GM23338 (cell line): ENCODE measurements at regions not wholly inside any gene's neighbourhood (a gene's known extent, or its start where the extent isn't known, plus 50 kb on each side); places are given as distances from the start of the nearest gene placed in this dataset.

ENCODE experiments used
- ATAC-seq: fragments of 200-7000 bp; cut with Tn5 transposase; 3 replicates; pipeline ENCODE4 v1.9.1; 2020
- DNase-seq: peaks from one replicate; pipeline ENCODE4 v3.0.0-alpha.2; 2015; ENCODE audit warnings: low spot score
- H2AFZ ChIP-seq: fragments of 200-600 bp; sonication (generic); 2 replicates; pipeline ENCODE4 v1.8.0; 2016; ENCODE audit warnings: antibody characterized with exemption, mild to moderate bottlenecking, moderate library complexity
- H3F3A ChIP-seq: fragments of 200-600 bp; sonication (generic); replicated peaks from 2 replicates; pipeline ENCODE4 v1.8.0; 2017; ENCODE audit warnings: antibody characterized with exemption, mixed run types, low read depth
- H3K27ac ChIP-seq: fragments of 200-600 bp; sonication (generic); 2 replicates; pipeline ENCODE4 v1.6.1; 2016; ENCODE audit warnings: low read depth
- H3K27me3 ChIP-seq: fragments of 200-600 bp; sonication (generic); 2 replicates; pipeline ENCODE4 v1.8.0; 2016; ENCODE audit warnings: mild to moderate bottlenecking, mixed run types, moderate library complexity; ENCODE audit not compliant: insufficient read depth
- H3K36me3 ChIP-seq: fragments of 200-600 bp; sonication (generic); 2 replicates; pipeline ENCODE4 v1.8.0; 2016; ENCODE audit warnings: mild to moderate bottlenecking; ENCODE audit not compliant: insufficient read depth
- H3K4me1 ChIP-seq: fragments of 200-600 bp; sonication (generic); 2 replicates; pipeline ENCODE4 v1.8.0; 2016; ENCODE audit warnings: mild to moderate bottlenecking, moderate library complexity; ENCODE audit not compliant: insufficient read depth
- H3K4me2 ChIP-seq: fragments of 200-600 bp; sonication (generic); 2 replicates; pipeline ENCODE4 v1.7.1; 2017; ENCODE audit warnings: mixed run types
- H3K4me3 ChIP-seq: fragments of 200-600 bp; sonication (generic); 2 replicates; pipeline ENCODE4 v1.6.1; 2016; ENCODE audit warnings: mixed run types
- H3K79me2 ChIP-seq: fragments of 200-600 bp; sonication (generic); replicated peaks from 2 replicates; pipeline ENCODE4 v1.8.0; 2017; ENCODE audit warnings: mild to moderate bottlenecking; ENCODE audit not compliant: insufficient read depth
- H3K9me2 ChIP-seq: fragments of 200-600 bp; sonication (generic); 2 replicates; pipeline ENCODE4 v1.8.0; 2017; ENCODE audit not compliant: insufficient read depth
- H4K20me1 ChIP-seq: fragments of 200-600 bp; sonication (generic); replicated peaks from 2 replicates; pipeline ENCODE4 v1.8.0; 2017; ENCODE audit warnings: mild to moderate bottlenecking; ENCODE audit not compliant: insufficient read depth
- H3K27ac Mint-ChIP-seq: 2 replicates; pipeline ENCODE4 v1.8.0; 2020; ENCODE audit warnings: inconsistent platforms, mild to moderate bottlenecking, moderate library complexity, mixed read lengths
- H3K27me3 Mint-ChIP-seq: 3 replicates; pipeline ENCODE4 v1.8.0; 2022; ENCODE audit warnings: low read depth, mild to moderate bottlenecking, moderate library complexity, mixed read lengths, inconsistent platforms; ENCODE audit not compliant: insufficient read depth, poor library complexity
- H3K36me3 Mint-ChIP-seq: 3 replicates; pipeline ENCODE4 v1.8.0; 2021; ENCODE audit warnings: low read depth, mild to moderate bottlenecking, inconsistent platforms, moderate library complexity, mixed read lengths
- H3K4me1 Mint-ChIP-seq: 3 replicates; pipeline ENCODE4 v1.8.0; 2020; ENCODE audit warnings: mild to moderate bottlenecking, inconsistent platforms, mixed read lengths
- H3K4me3 Mint-ChIP-seq: 3 replicates; pipeline ENCODE4 v1.8.0; 2021; ENCODE audit warnings: moderate library complexity, mild to moderate bottlenecking, inconsistent platforms, mixed read lengths
- H3K9me3 Mint-ChIP-seq: 3 replicates; pipeline ENCODE4 v1.8.0; 2020; ENCODE audit warnings: moderate library complexity, mild to moderate bottlenecking, inconsistent platforms, mixed read lengths
- CREB1 ChIP-seq: fragments of 250-450 bp; sonication (Bioruptor Pico); IDR thresholded peaks from 2 replicates; pipeline ENCODE4 v1.5.0; 2020; ENCODE audit warnings: low read depth, mild to moderate bottlenecking, moderate library complexity
- ETS1 ChIP-seq: IDR thresholded peaks from 2 replicates; pipeline ENCODE4 v1.6.1; 2016; ENCODE audit warnings: antibody characterized with exemption
- EZH2phosphoT487 ChIP-seq: fragments of 200-600 bp; sonication (generic); IDR thresholded peaks from one replicate; pipeline ENCODE4 v1.8.1; 2018; ENCODE audit warnings: antibody characterized with exemption; ENCODE audit not compliant: unreplicated experiment
- JUNB ChIP-seq: IDR thresholded peaks from one replicate; pipeline ENCODE4 v1.6.1; 2016; ENCODE audit warnings: antibody characterized with exemption; ENCODE audit not compliant: unreplicated experiment
- NANOG ChIP-seq: IDR thresholded peaks from 2 replicates; pipeline ENCODE4 v1.6.1; 2016; ENCODE audit warnings: antibody characterized with exemption, borderline replicate concordance
- POLR2AphosphoS5 ChIP-seq: IDR thresholded peaks from 2 replicates; pipeline ENCODE4 v1.6.1; 2016; ENCODE audit warnings: antibody characterized with exemption, low read depth
- REST ChIP-seq: IDR thresholded peaks from one replicate; pipeline ENCODE4 v1.6.1; 2018; ENCODE audit warnings: antibody characterized with exemption; ENCODE audit not compliant: unreplicated experiment
- STAT1 ChIP-seq: IDR thresholded peaks from one replicate; pipeline ENCODE4 v1.6.1; 2016; ENCODE audit warnings: antibody characterized with exemption; ENCODE audit not compliant: unreplicated experiment
- ZNF114 ChIP-seq: fragments of 250-450 bp; sonication (Bioruptor Pico); IDR thresholded peaks from 2 replicates; pipeline ENCODE4 v1.5.0; 2020; ENCODE audit warnings: mild to moderate bottlenecking, moderate library complexity
- ZNF331 ChIP-seq: fragments of 250-450 bp; sonication (Bioruptor Pico); IDR thresholded peaks from 2 replicates; pipeline ENCODE4 v1.5.0; 2020; ENCODE audit warnings: low read depth, mild to moderate bottlenecking, moderate library complexity
- ZNF462 ChIP-seq: fragments of 250-450 bp; sonication (Bioruptor Pico); IDR thresholded peaks from 2 replicates; pipeline ENCODE4 v1.5.0; 2020; ENCODE audit warnings: mild to moderate bottlenecking, moderate library complexity

- H3K27me3 ChIP-seq: no peaks in the 10 kb centered on the region
- Mint-ChIP-seq H3K4me1 (no peaks in the 10 kb centered on the region), H3K36me3 (no peaks in the 10 kb centered on the region), H3K9me3 (no peaks in the 10 kb centered on the region), H3K27ac (no peak overlapping the region), H3K4me3 (no peak overlapping the region), H3K27me3 (no peaks in the 10 kb centered on the region)
- ATAC-seq (no peak), DNase-seq (no peak)
- no peak overlapping the region for H2AFZ ChIP-seq
- no peaks in the 10 kb centered on the region for H3K9me2 ChIP-seq
- H3F3A ChIP-seq: no peaks in the 10 kb centered on the region
- no peak overlapping the region for H3K4me2 ChIP-seq
- no peak for TF ChIP-seq NANOG
- TF ChIP-seq REST: no peak
- no peak for TF ChIP-seq ETS1
- no peak overlapping the region for H3K4me3 ChIP-seq
- H3K27ac ChIP-seq: no peak overlapping the region
- no peaks in the 10 kb centered on the region for H3K36me3 ChIP-seq
- no peaks in the 10 kb centered on the region for H3K4me1 ChIP-seq
- no peaks in the 10 kb centered on the region for H4K20me1 ChIP-seq
- no peaks in the 10 kb centered on the region for H3K79me2 ChIP-seq
Observed at GRCh38 chr13:70223911-70224310, 115.7 kb upstream of the KLHL1 start.

GRCh38 chr13:70222926-70223325 is 114.7 kb upstream of the KLHL1 start:
- no peaks in the 10 kb centered on the region for H3K27me3 Mint-ChIP-seq
- no peaks in the 10 kb centered on the region for H3K4me1 Mint-ChIP-seq
- Histone ChIP-seq H3K36me3 (no peaks in the 10 kb centered on the region), H3K4me3 (no peak overlapping the region), H3K4me2 (no peak overlapping the region), H3F3A (no peaks in the 10 kb centered on the region), H3K79me2 (no peaks in the 10 kb centered on the region), H3K27ac (no peak overlapping the region), H4K20me1 (no peaks in the 10 kb centered on the region), H3K4me1 (no peaks in the 10 kb centered on the region), H3K27me3 (no peaks in the 10 kb centered on the region), H3K9me2 (no peaks in the 10 kb centered on the region), H2AFZ (no peak overlapping the region)
- no peak overlapping the region for H3K27ac Mint-ChIP-seq
- no peaks in the 10 kb centered on the region for H3K36me3 Mint-ChIP-seq
- H3K9me3 Mint-ChIP-seq: no peaks in the 10 kb centered on the region
- no peak overlapping the region for H3K4me3 Mint-ChIP-seq
- ATAC-seq (no peak), DNase-seq (no peak)
- no peak for TF ChIP-seq ZNF331
- no peak for TF ChIP-seq CREB1 (CRISPR knock-in tag)
- no peak for TF ChIP-seq ETS1
- no peak for TF ChIP-seq STAT1
- no peak for TF ChIP-seq JUNB
- no peak for TF ChIP-seq ZNF114 (CRISPR knock-in tag)
- no peak for TF ChIP-seq ZNF462 (CRISPR knock-in tag)
- no peak for TF ChIP-seq POLR2AphosphoS5
- no peak for TF ChIP-seq EZH2phosphoT487
- TF ChIP-seq NANOG: no peak
